IMR-90 (cell line): ENCODE measurements at regions not wholly inside any gene's neighbourhood (a gene's known extent, or its start where the extent isn't known, plus 50 kb on each side); places are given as distances from the start of the nearest gene placed in this dataset.

Source experiments
- ATAC-seq: fragments of 200-7000 bp; cut with Tn5 transposase; 2 replicates; pipeline ENCODE4 v1.9.1; 2020; ENCODE audit warnings: low read depth, mild to moderate bottlenecking, moderate library complexity
- BruUV-seq: library from RNA; stranded (reverse); fragments of 400-500 nt; replicated peaks from 2 replicates; lab custom pipeline; 2021; lab: Mats Ljungman, UMichigan
- CTCF ChIA-PET: fragments of 300-600 bp; formaldehyde crosslinking; extraction: SDS; loops from one replicate; lab custom pipeline; 2021; ENCODE audit warnings: antibody characterized with exemption; lab: Yijun Ruan, JAX
- POLR2A ChIA-PET: fragments of 300-600 bp; sonication (Branson Sonifier 250); formaldehyde crosslinking; loops from one replicate; lab custom pipeline; 2022; ENCODE audit warnings: antibody characterized with exemption; ENCODE audit not compliant: unreplicated experiment; lab: Charles Lee
- DNase-seq: peaks from one replicate; pipeline ENCODE4 v3.0.0; 2013
- H2AFZ ChIP-seq: replicated peaks from 2 replicates; pipeline ENCODE3; 2013; ENCODE audit warnings: low read length, mild to moderate bottlenecking; ENCODE audit not compliant: poor library complexity
- H2AK5ac ChIP-seq: 2 replicates; pipeline ENCODE4 v1.6.1; 2013; ENCODE audit warnings: low read depth, low read length, inconsistent platforms
- H2AK9ac ChIP-seq: replicated peaks from 2 replicates; pipeline ENCODE3; 2013; ENCODE audit warnings: mild to moderate bottlenecking, low read depth, low read length, moderate library complexity; ENCODE audit not compliant: poor library complexity
- H2BK120ac ChIP-seq: 2 replicates; pipeline ENCODE4 v1.6.1; 2013; ENCODE audit warnings: low read depth, low read length, inconsistent platforms
- H2BK15ac ChIP-seq: 3 replicates; pipeline ENCODE4 v1.6.1; 2013; ENCODE audit warnings: low read depth, low read length, inconsistent platforms
- H2BK20ac ChIP-seq: 2 replicates; pipeline ENCODE4 v1.6.1; 2013; ENCODE audit warnings: low read depth, mild to moderate bottlenecking, inconsistent platforms, low read length, moderate library complexity
- H2BK5ac ChIP-seq: 2 replicates; pipeline ENCODE4 v1.6.1; 2013; ENCODE audit warnings: mild to moderate bottlenecking, low read depth, low read length, inconsistent platforms; ENCODE audit not compliant: poor library complexity, severe bottlenecking
- H3K14ac ChIP-seq: replicated peaks from 2 replicates; pipeline ENCODE4 v1.6.1; 2013; ENCODE audit warnings: low read depth, low read length, inconsistent platforms
- H3K18ac ChIP-seq: 2 replicates; pipeline ENCODE4 v1.6.1; 2013; ENCODE audit warnings: low read depth, low read length, control low read depth
- H3K23ac ChIP-seq: 2 replicates; pipeline ENCODE4 v1.6.1; 2013; ENCODE audit warnings: low read depth, low read length, inconsistent platforms
- H3K27ac ChIP-seq: 2 replicates; pipeline ENCODE4 v1.5.1; 2013; ENCODE audit warnings: mild to moderate bottlenecking, control low read depth, low read length; ENCODE audit not compliant: insufficient read depth
- H3K27me3 ChIP-seq: 2 replicates; pipeline ENCODE4 v1.6.1; 2013; ENCODE audit warnings: low read length; ENCODE audit not compliant: control insufficient read depth, insufficient read depth
- H3K36me3 ChIP-seq: 2 replicates; pipeline ENCODE4 v1.6.1; 2013; ENCODE audit warnings: low read length, mixed read lengths; ENCODE audit not compliant: control insufficient read depth, insufficient read depth
- H3K4ac ChIP-seq: 2 replicates; pipeline ENCODE4 v1.6.1; 2013; ENCODE audit warnings: low read depth, low read length, inconsistent platforms
- H3K4me1 ChIP-seq: 2 replicates; pipeline ENCODE4 v1.6.1; 2013; ENCODE audit warnings: low read length, mixed read lengths; ENCODE audit not compliant: control insufficient read depth, insufficient read depth
- H3K4me2 ChIP-seq: 2 replicates; pipeline ENCODE4 v1.6.1; 2013; ENCODE audit warnings: low read depth, mild to moderate bottlenecking, control low read depth, low read length, moderate library complexity
- H3K4me3 ChIP-seq: 2 replicates; pipeline ENCODE4 v1.5.1; 2013; ENCODE audit warnings: low read depth, mild to moderate bottlenecking, control low read depth, low read length, moderate library complexity; ENCODE audit not compliant: insufficient read depth
- H3K56ac ChIP-seq: 2 replicates; pipeline ENCODE4 v1.6.1; 2013; ENCODE audit warnings: low read length, inconsistent platforms; ENCODE audit not compliant: insufficient read depth; ENCODE audit errors: extremely low read depth
- H3K79me1 ChIP-seq, 2 experiments: 2 replicates each; pipeline ENCODE4 v1.6.1; 2013; ENCODE audit warnings: low read length in 2 of 2, inconsistent platforms in 1 of 2, low read depth in 1 of 2
- H3K9ac ChIP-seq: 2 replicates; pipeline ENCODE4 v1.6.1; 2013; ENCODE audit warnings: low read depth, low read length, control low read depth
- H3K9me1 ChIP-seq: 2 replicates; pipeline ENCODE4 v1.6.1; 2013; ENCODE audit warnings: low read length, inconsistent platforms; ENCODE audit not compliant: insufficient read depth
- H3K9me3 ChIP-seq: 2 replicates; pipeline ENCODE4 v1.6.1; 2013; ENCODE audit warnings: low read length; ENCODE audit not compliant: control insufficient read depth, insufficient read depth
- H4K20me1 ChIP-seq: 2 replicates; pipeline ENCODE4 v1.6.1; 2013; ENCODE audit warnings: low read length, inconsistent platforms; ENCODE audit not compliant: insufficient read depth
- H4K5ac ChIP-seq: 2 replicates; pipeline ENCODE4 v1.6.1; 2013; ENCODE audit warnings: mild to moderate bottlenecking, low read depth, low read length, control low read depth
- H4K8ac ChIP-seq, 2 experiments: 2 replicates each; pipeline ENCODE4 v1.6.1; 2013; ENCODE audit warnings: low read depth in 2 of 2, low read length in 2 of 2, control low read depth in 1 of 2, inconsistent platforms in 1 of 2
- H4K91ac ChIP-seq: 2 replicates; pipeline ENCODE4 v1.6.1; 2013; ENCODE audit warnings: low read depth, low read length, inconsistent platforms; ENCODE audit not compliant: insufficient read depth
- BHLHE40 ChIP-seq: fragments of 150-350 bp; IDR thresholded peaks from 2 replicates; pipeline ENCODE4 v1.6.1; 2016; ENCODE audit warnings: mild to moderate bottlenecking, low read depth, low read length
- CEBPB ChIP-seq: IDR thresholded peaks from 2 replicates; pipeline ENCODE4 v1.6.1; 2012; ENCODE audit warnings: low read depth, low read length, improper control_type of control experiment
- CHD1 ChIP-seq: IDR thresholded peaks from 2 replicates; pipeline ENCODE4 v1.6.1; 2012; ENCODE audit warnings: low read depth, low read length, improper control_type of control experiment
- CTCF ChIP-seq: conservative IDR thresholded peaks from 2 replicates; pipeline ENCODE4 v1.5.1; 2012; ENCODE audit warnings: mild to moderate bottlenecking, low read depth, low read length, improper control_type of control experiment
- FOS ChIP-seq: fragments of 150-350 bp; IDR thresholded peaks from 2 replicates; pipeline ENCODE4 v1.6.1; 2016; ENCODE audit warnings: low read depth, low read length
- MAFK ChIP-seq: IDR thresholded peaks from 2 replicates; pipeline ENCODE4 v1.6.1; 2012; ENCODE audit warnings: low read depth, low read length, improper control_type of control experiment
- MAZ ChIP-seq: IDR thresholded peaks from 2 replicates; pipeline ENCODE4 v1.6.1; 2012; ENCODE audit warnings: low read depth, mild to moderate bottlenecking, low read length, improper control_type of control experiment, moderate library complexity, borderline replicate concordance
- MXI1 ChIP-seq: IDR thresholded peaks from 2 replicates; pipeline ENCODE4 v1.6.1; 2012; ENCODE audit warnings: low read depth, mild to moderate bottlenecking, low read length, moderate library complexity, borderline replicate concordance
- NFE2L2 ChIP-seq: fragments of 150-350 bp; IDR thresholded peaks from 2 replicates; pipeline ENCODE4 v1.6.1; 2016; ENCODE audit warnings: low read depth, mild to moderate bottlenecking, low read length
- POLR2A ChIP-seq: IDR thresholded peaks from 2 replicates; pipeline ENCODE4 v1.6.1; 2012; ENCODE audit warnings: mild to moderate bottlenecking, low read depth, low read length
- RAD21 ChIP-seq: IDR thresholded peaks from 2 replicates; pipeline ENCODE4 v1.6.1; 2012; ENCODE audit warnings: low read length, improper control_type of control experiment
- RCOR1 ChIP-seq: IDR thresholded peaks from 2 replicates; pipeline ENCODE4 v1.6.1; 2012; ENCODE audit warnings: mild to moderate bottlenecking, low read length, improper control_type of control experiment; ENCODE audit not compliant: insufficient replicate concordance
- RFX5 ChIP-seq: IDR thresholded peaks from 2 replicates; pipeline ENCODE4 v1.8.0; 2012; ENCODE audit warnings: low read depth, mild to moderate bottlenecking, low read length, moderate library complexity
- SMC3 ChIP-seq: fragments of 150-350 bp; IDR thresholded peaks from 2 replicates; pipeline ENCODE4 v1.6.1; 2016; ENCODE audit warnings: low read depth, mild to moderate bottlenecking, antibody characterized with exemption, low read length, moderate library complexity
- USF2 ChIP-seq: fragments of 150-350 bp; IDR thresholded peaks from 2 replicates; pipeline ENCODE4 v1.6.1; 2017; ENCODE audit warnings: mild to moderate bottlenecking, antibody characterized with exemption, low read length, low read depth
- WGBS, 2 experiments: methylation state at CpG; one replicate each; pipeline versions ENCODE4 v1.1.5 to v1.1.7; 2013; ENCODE audit warnings: missing lambda C conversion rate in 2 of 2; ENCODE audit not compliant: insufficient read length in 1 of 2; ENCODE audit errors: extremely low coverage in 2 of 2; 5-methylcytosine and 5-hydroxymethylcytosine counted together
- dilution Hi-C: fragments of 300-500 bp; cut with HindIII; formaldehyde crosslinking; loops from one replicate; pipeline ENCODE4 v1.14.3; 2018; ENCODE audit warnings: low sequenced_read_pairs; ENCODE audit not compliant: unreplicated experiment
- in situ Hi-C: fragments of 300-500 bp; cut with MboI; formaldehyde crosslinking; loops from 3 replicates; pipeline ENCODE4 v1.14.3; 2019; ENCODE audit warnings: low sequenced_read_pairs, inconsistent platforms, mixed read lengths
- intact Hi-C: fragments of 100-400 bp; cut with micrococcal nuclease; formaldehyde crosslinking; loops from 2 replicates; pipeline ENCODE4 v1.10.0; 2022
- TF ChIP-seq, protein P1 (sequence below): fragments of 150-350 bp; IDR thresholded peaks from 2 replicates; pipeline ENCODE4 v1.6.1; 2016; ENCODE audit warnings: low read depth, mild to moderate bottlenecking, low read length, moderate library complexity, borderline replicate concordance

GRCh38 chr11:15584158-15584557, 469.4 kb downstream of the INSC start:
- Histone ChIP-seq H3K36me3 (no peaks in the 10 kb centered on the region), H2BK20ac (no peak overlapping the region), H4K20me1 (no peaks in the 10 kb centered on the region), H3K4me3 (no peak overlapping the region), H2BK120ac (no peak overlapping the region), H3K9ac (no peak overlapping the region), H3K79me1 (no peaks in the 10 kb centered on the region), H3K4me2 (no peak overlapping the region), H2AK9ac (no peak overlapping the region), H4K91ac (no peak overlapping the region), H2AK5ac (no peak overlapping the region), H3K56ac (no peak overlapping the region), H3K4me1 (no peaks in the 10 kb centered on the region), H3K18ac (no peak overlapping the region), H2BK15ac (no peak overlapping the region), H4K8ac (no peak overlapping the region), H3K14ac (no peak overlapping the region), H3K9me3 (no peaks in the 10 kb centered on the region), H2AFZ (no peak overlapping the region), H3K27ac (no peak overlapping the region), H4K5ac (no peak overlapping the region), H3K4ac (no peak overlapping the region), H3K23ac (no peak overlapping the region), H3K9me1 (no peaks in the 10 kb centered on the region), H3K27me3 (no peaks in the 10 kb centered on the region; the same call in 1 of the 2 replicates), H2BK5ac (no peak overlapping the region)
- DNase-seq (no peak), ATAC-seq (no peak)
- 70% methylated on average over 2 of the region's 5 CpGs; no CpG with 5 or more reads in 1 of the 2 experiments for WGBS, 2 experiments
- in situ Hi-C loops: no loop called here
- TF ChIP-seq NFE2L2 (no peak), FOS (no peak), RCOR1 (no peak), CHD1 (no peak), RFX5 (no peak), SMC3 (no peak), BHLHE40 (no peak), CTCF (no peak), MAZ (no peak), MXI1 (no peak), RAD21 (no peak), MAFK (no peak), POLR2A (no peak), CEBPB (no peak), USF2 (no peak)
- TF ChIP-seq, protein P1, sequence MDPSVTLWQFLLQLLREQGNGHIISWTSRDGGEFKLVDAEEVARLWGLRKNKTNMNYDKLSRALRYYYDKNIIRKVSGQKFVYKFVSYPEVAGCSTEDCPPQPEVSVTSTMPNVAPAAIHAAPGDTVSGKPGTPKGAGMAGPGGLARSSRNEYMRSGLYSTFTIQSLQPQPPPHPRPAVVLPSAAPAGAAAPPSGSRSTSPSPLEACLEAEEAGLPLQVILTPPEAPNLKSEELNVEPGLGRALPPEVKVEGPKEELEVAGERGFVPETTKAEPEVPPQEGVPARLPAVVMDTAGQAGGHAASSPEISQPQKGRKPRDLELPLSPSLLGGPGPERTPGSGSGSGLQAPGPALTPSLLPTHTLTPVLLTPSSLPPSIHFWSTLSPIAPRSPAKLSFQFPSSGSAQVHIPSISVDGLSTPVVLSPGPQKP: no peak
- ChIA-PET POLR2A (no interaction called here), CTCF (no interaction called here)
- intact Hi-C loops: no loop called here
- no TSS peak for BruUV-seq
- dilution Hi-C loops: no loop called here
